ENCODE measurements at regions not wholly inside any gene's neighbourhood (a gene's known extent, or its start where the extent isn't known, plus 50 kb on each side); places are given as distances from the start of the nearest gene placed in this dataset.

GRCh38 chr3:193929921-193930646, 205.9 kb upstream of the HES1 start (continued):
- TF ChIP-seq REST (IDR thresholded peaks at IDR 0.05; ENCODE audit: unreplicated experiment): no peak

GRCh38 chr3:193932136-193932535, 203.8 kb upstream of the HES1 start:
- Mint-ChIP-seq H3K27ac (no peak overlapping the region), H3K4me1 (peaks cover 2% of the 10 kb centered on the region; the same call in 2 of the 3 replicates)
- ATAC-seq: no peak
- no peak for TF ChIP-seq NANOG (IDR thresholded peaks at IDR 0.05; ENCODE audit: borderline replicate concordance)
- TF ChIP-seq JUNB (IDR thresholded peaks at IDR 0.05; ENCODE audit: unreplicated experiment): no peak
- no peak for TF ChIP-seq STAT1 (IDR thresholded peaks at IDR 0.05; ENCODE audit: unreplicated experiment)
- TF ChIP-seq ZNF114 (CRISPR knock-in tag; IDR thresholded peaks at IDR 0.05): no peak
- TF ChIP-seq ZNF462 (CRISPR knock-in tag; IDR thresholded peaks at IDR 0.05): no peak
- TF ChIP-seq CREB1 (CRISPR knock-in tag; IDR thresholded peaks at IDR 0.05; ENCODE audit: low read depth): no peak
- TF ChIP-seq EZH2phosphoT487 (IDR thresholded peaks at IDR 0.05; ENCODE audit: unreplicated experiment): no peak
- no peak for TF ChIP-seq REST (IDR thresholded peaks at IDR 0.05; ENCODE audit: unreplicated experiment)
- TF ChIP-seq ZNF331 (CRISPR knock-in tag; IDR thresholded peaks at IDR 0.05; ENCODE audit: low read depth): no peak
- TF ChIP-seq POLR2AphosphoS5 (IDR thresholded peaks at IDR 0.05; ENCODE audit: low read depth): no peak

More at GRCh38 chr3:193932136-193932535, 203.8 kb upstream of the HES1 start:
- Mint-ChIP-seq H3K27me3 (ENCODE audit: insufficient read depth, low read depth, poor library complexity) (no peaks in the 10 kb centered on the region), H3K9me3 (no peaks in the 10 kb centered on the region), H3K36me3 (ENCODE audit: low read depth) (no peaks in the 10 kb centered on the region; the same call in 2 of the 3 replicates), H3K4me3 (no peak overlapping the region)
- DNase-seq (ENCODE audit: low spot score): no peak
- Histone ChIP-seq H3K4me1 (ENCODE audit: insufficient read depth) (no peaks in the 10 kb centered on the region), H2AFZ (no peak overlapping the region), H3K36me3 (ENCODE audit: insufficient read depth) (no peaks in the 10 kb centered on the region), H3K9me2 (ENCODE audit: insufficient read depth) (no peaks in the 10 kb centered on the region), H3K4me2 (no peak overlapping the region), H3F3A (replicated peaks; ENCODE audit: low read depth) (no peaks in the 10 kb centered on the region), H4K20me1 (replicated peaks; ENCODE audit: insufficient read depth) (no peaks in the 10 kb centered on the region), H3K4me3 (no peak overlapping the region), H3K79me2 (replicated peaks; ENCODE audit: insufficient read depth) (no peaks in the 10 kb centered on the region), H3K27me3 (ENCODE audit: insufficient read depth) (no peaks in the 10 kb centered on the region), H3K27ac (ENCODE audit: low read depth) (no peak overlapping the region)
